GM19468 (cell line): ENCODE measurements at regions not wholly inside any gene's neighbourhood (a gene's known extent, or its start where the extent isn't known, plus 50 kb on each side); places are given as distances from the start of the nearest gene placed in this dataset.

Experiments used
- ATAC-seq: cut with Tn5 transposase; IDR thresholded peaks from one replicate; pipeline ENCODE4 v1.9.1; 2021; ENCODE audit warnings: mild to moderate bottlenecking, moderate library complexity, moderate number of reproducible peaks; ENCODE audit not compliant: unreplicated experiment; ENCODE audit errors: extremely low read depth

GRCh38 chr20:17796091-17796563, 96.4 kb downstream of the BANF2 start:
- ATAC-seq, result no peak

GRCh38 chr20:17795501-17796071, 95.8 kb downstream of the BANF2 start:
- ATAC-seq, result no peak

- ATAC-seq, result no peak
Observed at GRCh38 chr20:17795003-17795402, 95.2 kb downstream of the BANF2 start.

GRCh38 chr20:17794400-17794799, 94.6 kb downstream of the BANF2 start:
- ATAC-seq, result no peak

GRCh38 chr20:17793986-17794385, 94.2 kb downstream of the BANF2 start:
- no peak for ATAC-seq

GRCh38 chr20:17790296-17790695, 90.5 kb downstream of the BANF2 start:
- ATAC-seq, result no peak

GRCh38 chr20:17787816-17788215, 88.0 kb downstream of the BANF2 start:
- no peak for ATAC-seq

DNA sequence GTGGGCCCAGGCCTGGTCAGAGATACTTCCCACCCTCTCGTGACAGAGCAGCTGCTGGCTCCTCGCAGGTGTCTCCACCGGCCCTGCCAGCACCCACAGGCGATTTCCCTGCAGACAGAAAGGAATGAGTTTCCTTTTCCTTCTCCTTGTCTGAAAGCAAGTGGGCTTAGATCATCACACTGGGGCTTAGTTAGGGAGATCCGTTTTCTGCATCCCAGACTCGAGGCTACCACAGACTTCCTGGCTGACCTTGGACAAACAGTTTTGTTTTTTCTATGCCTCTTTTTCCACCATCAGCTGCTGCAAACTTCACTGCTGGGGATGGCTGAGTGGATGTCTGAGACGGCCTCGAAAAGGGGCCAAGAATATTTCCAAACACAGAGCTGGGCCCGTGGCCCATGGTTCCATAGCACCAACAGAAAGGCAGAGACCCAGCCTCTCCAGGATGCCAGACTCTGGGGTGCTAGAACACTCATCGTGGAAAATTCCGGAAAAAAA, 86.5 kb downstream of the BANF2 start:
- no peak for ATAC-seq
